ENCODE measurements at regions not wholly inside any gene's neighbourhood (a gene's known extent, or its start where the extent isn't known, plus 50 kb on each side); places are given as distances from the start of the nearest gene placed in this dataset.

DNA sequence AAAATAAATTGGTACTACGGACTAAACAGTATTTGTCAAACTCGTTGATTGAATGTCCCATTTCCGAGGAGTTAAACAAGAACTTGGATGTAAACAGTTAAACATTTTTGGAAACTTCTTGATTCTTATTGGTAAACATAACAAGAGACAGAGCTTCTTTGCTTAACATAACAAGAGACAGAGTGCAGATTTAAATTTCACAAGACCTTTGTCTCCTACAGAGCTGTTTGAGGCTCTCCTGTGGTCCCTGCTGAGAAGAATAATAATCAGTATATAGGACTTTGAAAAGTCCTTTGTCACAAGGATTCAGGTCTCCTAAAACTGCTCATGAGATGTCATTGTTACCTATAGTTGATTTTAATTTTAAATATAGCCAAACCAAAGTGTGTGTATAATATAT lies 170.6 kb upstream of the C21orf91 start:
- Histone ChIP-seq H3K36me3 (ENCODE audit: control insufficient read depth in 2 of 2, extremely low read depth in 1 of 2, insufficient read depth in 2 of 2, low read length in 2 of 2) (no peaks in the 10 kb centered on the region), H2AFZ (ENCODE audit: low read depth, low read length) (no peak overlapping the region), H3K9me3 (replicated peaks; ENCODE audit: control insufficient read depth, insufficient read depth, low read length) (no peaks in the 10 kb centered on the region), H3K4me2 (ENCODE audit: insufficient read depth, low read length) (no peak overlapping the region), H3K4me3 (replicated peaks in 1 of 3; ENCODE audit: insufficient read depth in 1 of 3, low read depth in 1 of 3, low read length in 3 of 3) (no peak overlapping the region), H3K27ac (ENCODE audit: insufficient read depth, low read depth, low read length) (no peak overlapping the region), H4K20me1 (replicated peaks; ENCODE audit: control insufficient read depth, extremely low read depth, insufficient read depth, low read length) (no peaks in the 10 kb centered on the region), H3K27me3 (ENCODE audit: control insufficient read depth in 2 of 2, insufficient read depth in 2 of 2, low read length in 2 of 2) (no peaks in the 10 kb centered on the region), H3K9ac (replicated peaks; ENCODE audit: extremely low read depth, insufficient read depth, low read length) (no peak overlapping the region), H3K9me1 (replicated peaks; ENCODE audit: control insufficient read depth, extremely low read depth, insufficient read depth, low read length) (no peaks in the 10 kb centered on the region), H3K4me1 (ENCODE audit: control insufficient read depth, extremely low read depth, insufficient read depth, low read length) (no peaks in the 10 kb centered on the region), H3K79me2 (ENCODE audit: control insufficient read depth, insufficient read depth, low read length) (no peaks in the 10 kb centered on the region)
- dilution Hi-C loops (cut with MboI; ENCODE audit: extremely low pct_ligation_motif_present, low sequenced_read_pairs) = no loop called here
- POLR2A ChIA-PET = no interaction called here
- no peak for TF ChIP-seq EZH2 (IDR thresholded peaks at IDR 0.05; ENCODE audit: borderline replicate concordance, low read depth, low read length, severe bottlenecking)
- DNase-seq (ENCODE audit: low read depth, low spot score) (no peak), FAIRE-seq (no peak)
- BruUV-seq (replicated peaks) = no TSS peak
- intact Hi-C loops (cut with micrococcal nuclease) = no loop called here
- CTCF ChIA-PET = no interaction called here

DNA sequence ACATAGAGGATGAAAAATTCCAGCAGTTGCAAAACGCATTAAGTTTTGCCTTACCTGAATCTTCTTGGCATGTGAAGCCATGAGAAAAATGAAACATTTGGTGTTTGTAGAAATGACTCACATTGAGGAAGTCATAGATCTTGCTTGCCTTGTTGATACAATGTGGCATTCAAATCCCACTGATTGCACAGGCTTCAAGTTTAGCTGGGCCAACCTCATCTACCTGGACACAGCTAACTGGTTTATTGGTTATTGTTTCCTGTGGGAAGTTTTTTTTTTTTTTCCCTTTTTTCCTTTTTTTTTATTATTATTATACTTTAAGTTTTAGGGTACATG lies 168.9 kb upstream of the C21orf91 start:
- Histone ChIP-seq H3K36me3 (ENCODE audit: control insufficient read depth in 2 of 2, extremely low read depth in 1 of 2, insufficient read depth in 2 of 2, low read length in 2 of 2) (no peaks in the 10 kb centered on the region), H3K27me3 (ENCODE audit: control insufficient read depth in 2 of 2, insufficient read depth in 2 of 2, low read length in 2 of 2) (no peaks in the 10 kb centered on the region), H3K4me3 (replicated peaks in 1 of 3; ENCODE audit: insufficient read depth in 1 of 3, low read depth in 1 of 3, low read length in 3 of 3) (no peak overlapping the region), H3K27ac (ENCODE audit: insufficient read depth, low read depth, low read length) (no peak overlapping the region), H3K9me3 (replicated peaks; ENCODE audit: control insufficient read depth, insufficient read depth, low read length) (no peaks in the 10 kb centered on the region), H3K4me1 (ENCODE audit: control insufficient read depth, extremely low read depth, insufficient read depth, low read length) (no peaks in the 10 kb centered on the region), H3K9me1 (replicated peaks; ENCODE audit: control insufficient read depth, extremely low read depth, insufficient read depth, low read length) (no peaks in the 10 kb centered on the region), H3K79me2 (ENCODE audit: control insufficient read depth, insufficient read depth, low read length) (no peaks in the 10 kb centered on the region), H4K20me1 (replicated peaks; ENCODE audit: control insufficient read depth, extremely low read depth, insufficient read depth, low read length) (no peaks in the 10 kb centered on the region), H3K9ac (replicated peaks; ENCODE audit: extremely low read depth, insufficient read depth, low read length) (no peak overlapping the region), H3K4me2 (ENCODE audit: insufficient read depth, low read length) (no peak overlapping the region), H2AFZ (ENCODE audit: low read depth, low read length) (no peak overlapping the region)
- DNase-seq (ENCODE audit: low read depth, low spot score) (no peak), FAIRE-seq (no peak)
- CTCF ChIA-PET = no interaction called here
- TF ChIP-seq GATA2 (IDR thresholded peaks at IDR 0.05; ENCODE audit: insufficient read depth, insufficient read length, low read depth, low read length) (no peak), EZH2 (IDR thresholded peaks at IDR 0.05; ENCODE audit: borderline replicate concordance, low read depth, low read length, severe bottlenecking) (no peak)
- TF ChIP-seq, protein P1, sequence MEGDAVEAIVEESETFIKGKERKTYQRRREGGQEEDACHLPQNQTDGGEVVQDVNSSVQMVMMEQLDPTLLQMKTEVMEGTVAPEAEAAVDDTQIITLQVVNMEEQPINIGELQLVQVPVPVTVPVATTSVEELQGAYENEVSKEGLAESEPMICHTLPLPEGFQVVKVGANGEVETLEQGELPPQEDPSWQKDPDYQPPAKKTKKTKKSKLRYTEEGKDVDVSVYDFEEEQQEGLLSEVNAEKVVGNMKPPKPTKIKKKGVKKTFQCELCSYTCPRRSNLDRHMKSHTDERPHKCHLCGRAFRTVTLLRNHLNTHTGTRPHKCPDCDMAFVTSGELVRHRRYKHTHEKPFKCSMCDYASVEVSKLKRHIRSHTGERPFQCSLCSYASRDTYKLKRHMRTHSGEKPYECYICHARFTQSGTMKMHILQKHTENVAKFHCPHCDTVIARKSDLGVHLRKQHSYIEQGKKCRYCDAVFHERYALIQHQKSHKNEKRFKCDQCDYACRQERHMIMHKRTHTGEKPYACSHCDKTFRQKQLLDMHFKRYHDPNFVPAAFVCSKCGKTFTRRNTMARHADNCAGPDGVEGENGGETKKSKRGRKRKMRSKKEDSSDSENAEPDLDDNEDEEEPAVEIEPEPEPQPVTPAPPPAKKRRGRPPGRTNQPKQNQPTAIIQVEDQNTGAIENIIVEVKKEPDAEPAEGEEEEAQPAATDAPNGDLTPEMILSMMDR (IDR thresholded peaks at IDR 0.05; ENCODE audit: extremely low read depth in 1 of 2, insufficient read depth in 1 of 2, low read depth in 1 of 2, low read length in 2 of 2) = no peak
- TF ChIP-seq, protein P2, sequence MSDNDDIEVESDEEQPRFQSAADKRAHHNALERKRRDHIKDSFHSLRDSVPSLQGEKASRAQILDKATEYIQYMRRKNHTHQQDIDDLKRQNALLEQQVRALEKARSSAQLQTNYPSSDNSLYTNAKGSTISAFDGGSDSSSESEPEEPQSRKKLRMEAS (IDR thresholded peaks at IDR 0.05; ENCODE audit: insufficient read depth, insufficient read length) = no peak
- intact Hi-C loops (cut with micrococcal nuclease) (no loop called here), dilution Hi-C loops (cut with MboI; ENCODE audit: extremely low pct_ligation_motif_present, low sequenced_read_pairs) (no loop called here)
- POLR2A ChIA-PET = no interaction called here
- no TSS peak for BruUV-seq (replicated peaks)

All from endothelial cell of umbilical vein (primary cell).